ENCODE measurements at regions not wholly inside any gene's neighbourhood (a gene's known extent, or its start where the extent isn't known, plus 50 kb on each side); places are given as distances from the start of the nearest gene placed in this dataset.

- no peaks in the 10 kb centered on the region for H3K9me3 ChIP-seq (ENCODE audit: insufficient read depth, low read length)
- H3K27me3 ChIP-seq (ENCODE audit: low read depth, low read length) = peaks cover 8% of the 10 kb centered on the region; the same call in 1 of the 2 replicates
- no peak overlapping the region for H3K27ac ChIP-seq (ENCODE audit: low read length)
- H3K4me2 ChIP-seq (ENCODE audit: low read length) = no peak overlapping the region
- no peak overlapping the region for H2AFZ ChIP-seq (ENCODE audit: low read depth, low read length)
- TF ChIP-seq CTCF (IDR thresholded peaks at IDR 0.05; ENCODE audit: low read depth, low read length) (no peak), EZH2phosphoT487 (IDR thresholded peaks at IDR 0.05; ENCODE audit: low read depth) (no peak)
- H3K79me2 ChIP-seq (ENCODE audit: low read length) = no peaks in the 10 kb centered on the region
- no peak overlapping the region for H3K4me3 ChIP-seq (ENCODE audit: low read length)
- no peaks in the 10 kb centered on the region for H3K4me1 ChIP-seq (ENCODE audit: low read length)
- H3K36me3 ChIP-seq (replicated peaks; ENCODE audit: low read depth, low read length) = no peaks in the 10 kb centered on the region
- H3K9ac ChIP-seq (ENCODE audit: low read length) = no peak overlapping the region
- H4K20me1 ChIP-seq (ENCODE audit: insufficient read depth, low read length) = no peaks in the 10 kb centered on the region
These were observed 441.9 kb upstream of the NPVF start for GRCh38 chr7:25669961-25670841.

DNA sequence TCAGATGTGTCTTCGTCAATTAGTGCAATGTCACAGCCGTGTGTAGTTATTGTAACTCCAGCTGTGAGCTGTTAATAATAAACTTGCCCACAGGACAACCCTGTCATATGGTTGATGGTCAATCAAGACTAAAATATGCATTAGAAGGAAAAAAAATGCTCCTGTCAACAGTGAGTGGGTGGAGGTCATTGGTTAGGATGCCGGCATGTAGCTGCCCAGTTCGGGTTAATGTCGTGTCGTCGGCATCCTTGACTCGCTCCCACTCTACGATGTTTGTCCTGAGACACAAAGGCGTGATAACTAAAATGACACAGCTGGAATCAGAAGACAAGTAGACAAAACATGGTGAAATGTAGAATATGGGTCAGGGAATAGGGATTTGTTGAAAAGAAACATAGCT, 442.8 kb upstream of the NPVF start:
- Histone ChIP-seq H3K4me2 (ENCODE audit: low read length) (no peak overlapping the region), H3K4me1 (ENCODE audit: low read length) (no peaks in the 10 kb centered on the region), H3K4me3 (ENCODE audit: low read length) (no peak overlapping the region), H3K9ac (ENCODE audit: low read length) (no peak overlapping the region), H3K9me3 (ENCODE audit: insufficient read depth, low read length) (no peaks in the 10 kb centered on the region), H4K20me1 (ENCODE audit: insufficient read depth, low read length) (no peaks in the 10 kb centered on the region), H3K79me2 (ENCODE audit: low read length) (no peaks in the 10 kb centered on the region), H3K27ac (ENCODE audit: low read length) (no peak overlapping the region), H2AFZ (ENCODE audit: low read depth, low read length) (no peak overlapping the region), H3K36me3 (replicated peaks; ENCODE audit: low read depth, low read length) (no peaks in the 10 kb centered on the region), H3K27me3 (ENCODE audit: low read depth, low read length) (peaks cover 4% of the 10 kb centered on the region; the same call in 1 of the 2 replicates)
- no peak for TF ChIP-seq CTCF (IDR thresholded peaks at IDR 0.05; ENCODE audit: low read depth, low read length)
- no peak for TF ChIP-seq EZH2phosphoT487 (IDR thresholded peaks at IDR 0.05; ENCODE audit: low read depth)

DNA sequence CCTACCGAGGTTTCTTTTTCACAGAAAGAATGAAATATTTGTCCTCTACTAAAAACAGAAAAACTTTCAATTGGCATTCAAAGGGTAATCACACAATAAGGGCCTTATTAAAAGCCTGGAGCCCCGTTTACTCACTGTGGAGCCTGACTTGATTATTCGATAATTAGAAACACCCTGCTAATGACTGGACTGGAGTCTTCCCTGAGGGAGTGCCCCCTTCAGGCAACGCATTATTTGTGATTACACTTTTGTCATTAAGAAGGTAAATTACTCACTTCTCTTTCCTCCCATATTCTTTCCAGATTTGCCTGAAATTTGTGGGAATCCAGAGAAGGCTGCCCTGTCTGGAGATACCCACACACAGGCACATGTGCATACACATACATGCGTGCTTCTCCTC, 444.2 kb upstream of the NPVF start:
- H3K4me3 ChIP-seq (ENCODE audit: low read length) = no peak overlapping the region
- 0 out of 2 replicates have a peak, but pooled peaks cover 3% of the 10 kb centered on the region for H3K27me3 ChIP-seq (ENCODE audit: low read depth, low read length)
- no peaks in the 10 kb centered on the region for H3K36me3 ChIP-seq (replicated peaks; ENCODE audit: low read depth, low read length)
- H3K27ac ChIP-seq (ENCODE audit: low read length) = no peak overlapping the region
- no peak overlapping the region for H3K4me2 ChIP-seq (ENCODE audit: low read length)
- no peaks in the 10 kb centered on the region for H3K79me2 ChIP-seq (ENCODE audit: low read length)
- H4K20me1 ChIP-seq (ENCODE audit: insufficient read depth, low read length) = no peaks in the 10 kb centered on the region
- no peak overlapping the region for H3K9ac ChIP-seq (ENCODE audit: low read length)
- no peak overlapping the region for H2AFZ ChIP-seq (ENCODE audit: low read depth, low read length)
- TF ChIP-seq EZH2phosphoT487 (IDR thresholded peaks at IDR 0.05; ENCODE audit: low read depth) (no peak), CTCF (IDR thresholded peaks at IDR 0.05; ENCODE audit: low read depth, low read length) (no peak)
- no peaks in the 10 kb centered on the region for H3K9me3 ChIP-seq (ENCODE audit: insufficient read depth, low read length)
- no peaks in the 10 kb centered on the region for H3K4me1 ChIP-seq (ENCODE audit: low read length)

DNA sequence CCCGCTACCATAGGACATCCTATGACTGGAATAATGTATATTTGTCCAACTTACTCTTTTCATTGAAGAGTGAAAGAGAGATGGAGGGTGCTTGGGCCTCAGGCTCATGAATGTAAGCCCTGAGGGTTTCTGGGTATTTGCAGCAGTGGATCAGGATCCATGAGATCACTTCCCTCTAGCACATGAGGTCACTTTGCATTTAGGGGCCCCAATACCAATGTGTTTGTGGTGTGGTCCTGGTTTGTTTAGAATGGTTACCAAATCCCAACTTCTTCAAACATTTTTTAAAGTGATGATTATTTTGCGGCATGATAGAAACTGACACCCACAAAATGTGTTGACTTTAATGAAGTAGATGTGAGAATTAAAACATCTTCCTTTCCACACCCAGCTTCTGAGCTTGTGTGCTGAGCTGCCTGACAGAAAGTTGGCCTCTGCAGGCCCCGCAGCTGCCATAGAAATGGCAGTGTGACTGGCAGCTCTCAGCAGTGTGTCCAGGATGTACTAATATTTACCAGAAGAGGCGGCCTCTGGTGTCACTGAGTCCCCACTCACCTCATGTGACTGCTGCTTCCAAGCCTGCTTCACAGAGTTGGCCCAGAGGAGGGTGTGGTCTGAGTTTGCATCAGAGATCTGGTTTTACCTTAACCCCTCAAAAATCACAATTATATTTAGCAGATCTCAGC, 447.6 kb upstream of the NPVF start:
- Histone ChIP-seq H3K27ac (ENCODE audit: low read length) (no peak overlapping the region), H3K4me2 (ENCODE audit: low read length) (no peak overlapping the region), H3K9me3 (ENCODE audit: insufficient read depth, low read length) (no peaks in the 10 kb centered on the region), H3K27me3 (ENCODE audit: low read depth, low read length) (0 out of 2 replicates have a peak, but pooled peaks cover 3% of the 10 kb centered on the region), H4K20me1 (ENCODE audit: insufficient read depth, low read length) (no peaks in the 10 kb centered on the region), H3K9ac (ENCODE audit: low read length) (no peak overlapping the region), H3K4me1 (ENCODE audit: low read length) (no peaks in the 10 kb centered on the region), H2AFZ (ENCODE audit: low read depth, low read length) (no peak overlapping the region), H3K36me3 (replicated peaks; ENCODE audit: low read depth, low read length) (no peaks in the 10 kb centered on the region), H3K4me3 (ENCODE audit: low read length) (no peak overlapping the region), H3K79me2 (ENCODE audit: low read length) (no peaks in the 10 kb centered on the region)
- TF ChIP-seq EZH2phosphoT487 (IDR thresholded peaks at IDR 0.05; ENCODE audit: low read depth) (no peak), CTCF (IDR thresholded peaks at IDR 0.05; ENCODE audit: low read depth, low read length) (no peak)

Data from OCI-LY3 (cell line).